Fibroblast of skin of left quadriceps (primary cell): ENCODE measurements at regions not wholly inside any gene's neighbourhood (a gene's known extent, or its start where the extent isn't known, plus 50 kb on each side); places are given as distances from the start of the nearest gene placed in this dataset.
"Not testable (repeated sequence)": the region's sequence is repeated elsewhere in the genome, so short reads cannot be mapped to it uniquely, and the experiment has no call there.

ENCODE experiments used
- DNase-seq, 2 experiments: peaks; one replicate each; pipeline ENCODE4 v3.0.0-alpha.2; 2013; ENCODE audit warnings: low read depth in 2 of 2

- no peak for DNase-seq
These were observed 201.2 kb upstream of the SFSWAP start for GRCh38 chr12:131509701-131510100.

GRCh38 chr12:131510431-131510830 lies 200.5 kb upstream of the SFSWAP start:
- DNase-seq = no peak

GRCh38 chr12:131511391-131511802 lies 199.5 kb upstream of the SFSWAP start:
- DNase-seq = no peak

- DNase-seq = no peak
These were observed 198.9 kb upstream of the SFSWAP start for GRCh38 chr12:131511803-131512561.

- no peak for DNase-seq
These were observed 197.3 kb upstream of the SFSWAP start for GRCh38 chr12:131513606-131514005.

GRCh38 chr12:131520553-131520952 lies 190.3 kb upstream of the SFSWAP start:
- not testable (repeated sequence) for DNase-seq

- DNase-seq = no peak
These were observed 189.6 kb upstream of the SFSWAP start for GRCh38 chr12:131521326-131521725.

- no peak for DNase-seq
These were observed 184.9 kb upstream of the SFSWAP start for GRCh38 chr12:131525795-131526508.

- no peak for DNase-seq
These were observed 183.8 kb upstream of the SFSWAP start for GRCh38 chr12:131527092-131527491.

- no peak for DNase-seq
These were observed 183.2 kb upstream of the SFSWAP start for GRCh38 chr12:131527736-131528135.

GRCh38 chr12:131528144-131528543 lies 182.7 kb upstream of the SFSWAP start:
- DNase-seq = no peak

GRCh38 chr12:131528667-131529066 lies 182.2 kb upstream of the SFSWAP start:
- DNase-seq = no peak

GRCh38 chr12:131529196-131530040 lies 181.5 kb upstream of the SFSWAP start:
- no peak for DNase-seq

- DNase-seq = no peak
These were observed 180.9 kb upstream of the SFSWAP start for GRCh38 chr12:131530041-131530332.

GRCh38 chr12:131530422-131530821 lies 180.5 kb upstream of the SFSWAP start:
- DNase-seq = no peak

- no peak for DNase-seq
These were observed 177.8 kb upstream of the SFSWAP start for GRCh38 chr12:131533139-131533538.

GRCh38 chr12:131535779-131536178 lies 175.1 kb upstream of the SFSWAP start:
- no peak for DNase-seq

- no peak for DNase-seq
These were observed 174.6 kb upstream of the SFSWAP start for GRCh38 chr12:131536337-131536736.

- no peak for DNase-seq
These were observed 174.1 kb upstream of the SFSWAP start for GRCh38 chr12:131536766-131537165.

GRCh38 chr12:131537267-131537958 lies 173.5 kb upstream of the SFSWAP start:
- no peak for DNase-seq

- no peak for DNase-seq
These were observed 171.5 kb upstream of the SFSWAP start for GRCh38 chr12:131539381-131539780.

- no peak for DNase-seq
These were observed 170.7 kb upstream of the SFSWAP start for GRCh38 chr12:131540138-131540623.
